H1 (cell line): ENCODE measurements at regions not wholly inside any gene's neighbourhood (a gene's known extent, or its start where the extent isn't known, plus 50 kb on each side); places are given as distances from the start of the nearest gene placed in this dataset.

ENCODE experiments used
- ATF2 ChIP-seq: IDR thresholded peaks from 2 replicates; pipeline ENCODE4 v1.6.1; 2012; ENCODE audit warnings: low read length, inconsistent platforms
- EGR1 ChIP-seq: IDR thresholded peaks from 2 replicates; pipeline ENCODE4 v1.6.1; 2011; ENCODE audit warnings: low read depth, low read length, borderline replicate concordance
- MAFK ChIP-seq: IDR thresholded peaks from 2 replicates; pipeline ENCODE4 v1.6.1; 2012; ENCODE audit warnings: low read depth, mild to moderate bottlenecking, improper control_type of control experiment, low read length
- NANOG ChIP-seq: IDR thresholded peaks from 2 replicates; pipeline ENCODE4 v1.6.1; 2011; ENCODE audit warnings: low read length, low read depth, mild to moderate bottlenecking, inconsistent platforms; ENCODE audit not compliant: insufficient read depth, poor library complexity, severe bottlenecking
- SIN3A ChIP-seq, 2 experiments: IDR thresholded peaks in 1 of 2; conservative IDR thresholded peaks in 1 of 2; 2 replicates each; pipeline ENCODE4 v1.6.1; 2011 to 2012; ENCODE audit warnings: low read length in 2 of 2, improper control_type of control experiment in 1 of 2, low read depth in 1 of 2, mild to moderate bottlenecking in 1 of 2
- TAF7 ChIP-seq: optimal IDR thresholded peaks from 2 replicates; pipeline ENCODE3; 2011; ENCODE audit warnings: low read depth, mild to moderate bottlenecking, inconsistent platforms, low read length, moderate library complexity, borderline replicate concordance
- ZNF274 ChIP-seq: IDR thresholded peaks from 2 replicates; pipeline ENCODE4 v1.7.0; 2012; ENCODE audit warnings: low read length, borderline replicate concordance; ENCODE audit errors: extremely low read depth

GRCh38 chr4:74529284-74530041, 84.5 kb downstream of the AREG start (continued):
- TF ChIP-seq SIN3A (conservative IDR thresholded peaks at IDR 0.05 in 1 of 2, IDR thresholded peaks at IDR 0.05 in 1 of 2; ENCODE audit: low read depth in 1 of 2, low read length in 2 of 2) = no peak
- no peak for TF ChIP-seq NANOG
- no peak for TF ChIP-seq EGR1
- TF ChIP-seq ZNF274 = no peak
- TF ChIP-seq ATF2 = no peak
- no peak for TF ChIP-seq TAF7
- TF ChIP-seq MAFK = no peak
